GM06990 (cell line): ENCODE measurements at regions not wholly inside any gene's neighbourhood (a gene's known extent, or its start where the extent isn't known, plus 50 kb on each side); places are given as distances from the start of the nearest gene placed in this dataset.
"Not testable (repeated sequence)": the region's sequence is repeated elsewhere in the genome, so short reads cannot be mapped to it uniquely, and the experiment has no call there.

Experiments
- DNase-seq: peaks from one replicate; pipeline ENCODE4 v3.0.0-alpha.2; 2011; ENCODE audit not compliant: insufficient read length; ENCODE audit errors: extremely low read depth
- H3K27me3 ChIP-seq: replicated peaks from 2 replicates; pipeline ENCODE4 v1.6.0; 2011; ENCODE audit warnings: low read length; ENCODE audit not compliant: control insufficient read depth, insufficient read depth
- H3K36me3 ChIP-seq: 2 replicates; pipeline ENCODE4 v1.5.1; 2011; ENCODE audit warnings: low read length; ENCODE audit not compliant: control insufficient read depth, insufficient read depth
- H3K4me3 ChIP-seq: replicated peaks from 2 replicates; pipeline ENCODE4 v1.5.1; 2011; ENCODE audit warnings: low read depth, mild to moderate bottlenecking, control low read depth, low read length
- CTCF ChIP-seq: IDR thresholded peaks from 2 replicates; pipeline ENCODE4 v1.5.1; 2011; ENCODE audit warnings: low read length, control low read depth, mild to moderate bottlenecking, inconsistent platforms; ENCODE audit not compliant: insufficient read depth, poor library complexity, severe bottlenecking

- Histone ChIP-seq H3K4me3 (no peak overlapping the region), H3K27me3 (no peaks in the 10 kb centered on the region), H3K36me3 (no peaks in the 10 kb centered on the region)
- no peak for TF ChIP-seq CTCF
- DNase-seq, result no peak
Measured at GRCh38 chr5:82635561-82636288, 357.6 kb upstream of the RPS23 start.

DNA sequence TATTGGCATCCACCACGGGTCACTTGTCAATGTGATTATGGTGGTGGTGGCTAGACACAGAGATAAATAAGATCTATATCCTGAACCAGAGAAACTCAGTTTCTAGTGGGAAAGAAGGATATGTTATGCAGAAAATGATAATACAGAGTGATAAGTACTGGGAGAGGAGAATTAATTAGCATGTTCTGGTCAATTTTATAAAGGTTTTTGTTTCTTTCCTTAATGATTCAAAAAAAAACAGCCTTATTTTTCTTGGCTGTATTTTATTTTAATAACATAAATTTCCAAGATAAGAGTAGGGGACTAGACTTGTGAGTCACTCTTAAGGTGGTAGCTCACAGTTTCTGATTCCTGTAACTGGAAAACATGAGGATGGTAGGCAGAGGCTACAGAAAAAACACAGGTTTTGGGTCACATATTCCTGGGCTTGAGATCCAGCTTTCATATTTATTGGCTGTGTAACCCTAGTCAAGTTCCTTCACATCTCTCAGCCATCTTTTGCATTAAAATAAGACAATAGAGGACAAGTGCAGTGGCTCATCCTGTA lies 350.3 kb upstream of the RPS23 start:
- DNase-seq, result no peak
- H3K4me3 ChIP-seq, result no peak overlapping the region
- TF ChIP-seq CTCF, result no peak
- no peaks in the 10 kb centered on the region for H3K27me3 ChIP-seq
- no peaks in the 10 kb centered on the region for H3K36me3 ChIP-seq

DNA sequence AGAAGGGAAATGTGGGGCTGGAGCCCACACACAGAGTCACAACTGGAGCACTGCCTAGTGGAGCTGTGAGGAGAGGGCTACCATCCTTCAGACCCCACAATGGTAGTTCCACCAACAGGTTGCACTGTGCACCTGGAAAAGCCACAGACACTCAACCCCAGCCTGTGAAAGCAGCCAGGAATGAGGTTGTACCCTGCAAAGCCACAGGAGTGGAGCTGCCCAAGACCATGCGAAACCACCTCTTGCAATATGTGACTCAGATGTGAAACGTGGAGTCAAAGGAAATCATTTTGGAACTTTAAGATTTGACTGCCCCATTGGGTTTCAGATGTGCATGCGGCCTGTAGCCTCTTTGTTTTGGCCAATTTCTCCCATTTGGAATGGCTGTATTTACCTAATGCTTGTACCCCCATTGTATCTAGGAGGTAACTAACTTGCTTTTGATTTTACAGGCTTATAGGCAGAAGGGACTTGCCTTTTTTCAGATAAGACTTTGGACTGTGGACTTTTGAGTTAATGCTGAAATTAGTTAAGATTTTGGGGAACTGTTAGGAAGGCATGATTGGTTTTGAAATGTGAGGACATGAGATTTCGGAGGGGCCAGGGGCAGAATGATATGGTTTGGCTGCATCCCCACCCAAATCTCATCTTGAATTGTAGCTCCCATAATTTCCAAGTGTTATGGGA lies 348.9 kb upstream of the RPS23 start:
- not testable (repeated sequence) for H3K27me3 ChIP-seq, H3K36me3 ChIP-seq, DNase-seq, H3K4me3 ChIP-seq

DNA sequence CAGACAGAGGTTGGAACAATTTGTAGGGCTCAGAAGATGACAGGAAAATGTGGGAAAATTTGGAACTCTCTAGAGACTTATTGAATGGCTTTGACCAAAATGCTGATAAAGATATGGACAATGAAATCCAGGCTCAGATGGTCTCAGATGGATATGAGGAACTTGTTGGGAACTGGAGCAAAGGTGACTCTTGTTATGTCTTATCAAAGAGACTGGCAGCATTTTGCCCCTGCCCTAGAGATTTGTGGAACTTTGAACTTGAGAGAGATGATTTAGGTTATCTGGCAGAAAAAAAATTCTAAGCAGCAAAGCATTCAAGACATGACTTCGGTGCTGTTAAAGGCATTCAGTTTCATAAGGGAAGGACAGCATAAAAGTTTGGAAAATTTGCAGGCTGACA lies 347.9 kb upstream of the RPS23 start:
- not testable (repeated sequence) for DNase-seq, H3K4me3 ChIP-seq, H3K36me3 ChIP-seq, H3K27me3 ChIP-seq

DNA sequence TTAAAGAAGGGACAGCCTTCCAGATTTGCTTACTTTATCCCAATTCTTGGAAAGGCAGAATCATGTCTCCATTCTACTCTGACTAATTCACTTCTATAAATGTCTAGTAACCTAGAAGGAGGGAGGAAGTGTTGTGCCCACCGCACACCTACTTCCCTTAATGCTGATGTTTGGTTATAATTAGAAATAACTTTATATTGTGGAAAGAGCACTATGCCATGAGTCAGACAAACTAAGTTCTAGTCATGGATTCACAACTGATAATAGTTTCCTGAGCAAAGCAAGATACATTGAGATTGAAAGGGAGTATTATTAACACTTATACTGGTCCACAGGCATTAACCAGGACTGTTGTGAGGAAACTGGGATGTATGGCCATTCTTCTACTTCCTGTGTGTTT lies 345.9 kb upstream of the RPS23 start:
- TF ChIP-seq CTCF, result no peak
- no peak overlapping the region for H3K4me3 ChIP-seq
- H3K27me3 ChIP-seq, result no peaks in the 10 kb centered on the region
- DNase-seq, result no peak
- no peaks in the 10 kb centered on the region for H3K36me3 ChIP-seq

DNA sequence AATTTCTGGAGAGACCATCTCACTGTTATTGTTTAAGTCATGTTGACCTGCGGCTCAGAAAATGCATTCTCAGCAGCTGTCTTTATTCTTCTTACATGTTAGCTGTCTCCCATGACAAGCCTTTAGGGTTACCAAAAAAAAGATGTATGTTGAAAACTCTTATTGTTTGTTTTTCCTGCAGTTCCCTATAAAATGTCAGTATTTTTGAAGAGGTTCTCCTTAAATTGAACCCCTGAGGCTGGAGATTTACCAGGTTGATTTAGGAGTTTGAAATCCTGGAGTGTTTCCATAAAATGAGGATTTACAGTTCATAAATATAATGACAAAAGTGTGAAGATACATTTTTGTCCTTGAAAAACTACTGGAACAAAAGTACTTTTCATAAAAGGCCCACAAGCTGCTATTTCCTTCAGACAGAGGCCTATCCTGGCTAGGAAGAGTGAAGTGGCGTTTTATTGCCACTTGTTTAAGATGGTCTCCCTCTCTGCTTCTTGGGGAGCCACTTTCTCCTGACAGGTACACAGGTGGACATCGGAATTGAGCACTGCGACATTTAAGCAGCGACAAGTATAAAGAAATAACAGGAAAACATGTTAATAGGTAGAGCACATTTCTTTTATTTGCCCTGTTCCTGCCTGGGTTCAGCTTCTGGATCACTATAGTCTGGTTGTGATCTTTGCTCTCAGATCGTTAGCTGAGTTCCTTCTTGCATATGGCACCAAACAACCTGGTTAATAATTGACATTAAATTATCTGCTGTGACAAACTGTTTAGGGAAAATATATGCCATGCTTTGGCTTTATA lies 344.8 kb upstream of the RPS23 start:
- DNase-seq, result no peak

More for the DNA sequence above, 344.8 kb upstream of the RPS23 start:
- no peak for TF ChIP-seq CTCF
- H3K27me3 ChIP-seq, result no peaks in the 10 kb centered on the region
- no peaks in the 10 kb centered on the region for H3K36me3 ChIP-seq
- H3K4me3 ChIP-seq, result no peak overlapping the region
